ENCODE measurements at regions not wholly inside any gene's neighbourhood (a gene's known extent, or its start where the extent isn't known, plus 50 kb on each side); places are given as distances from the start of the nearest gene placed in this dataset.

GRCh38 chr14:58776516-58776915 is 138.8 kb downstream of the DACT1 start:
- TF ChIP-seq EP300 (IDR thresholded peaks at IDR 0.05; ENCODE audit: borderline replicate concordance in 1 of 2, control insufficient read depth in 1 of 2, low read depth in 2 of 2, low read length in 2 of 2) (no peak), NR2F1 (conservative IDR thresholded peaks at IDR 0.05) (no peak), IKZF1 (conservative IDR thresholded peaks at IDR 0.05) (no peak), RAD21 (IDR thresholded peaks at IDR 0.05; ENCODE audit: insufficient read depth, low read depth, low read length) (no peak), YY1 (IDR thresholded peaks at IDR 0.05; ENCODE audit: low read depth, low read length) (no peak), JUND (IDR thresholded peaks at IDR 0.05; ENCODE audit: low read depth, low read length) (no peak), HCFC1 (IDR thresholded peaks at IDR 0.05; ENCODE audit: low read length) (no peak), MXI1 (IDR thresholded peaks at IDR 0.05; ENCODE audit: low read depth, low read length) (no peak), MYB (IDR thresholded peaks at IDR 0.05; ENCODE audit: borderline replicate concordance, low read depth, low read length) (no peak), RUNX3 (IDR thresholded peaks at IDR 0.05; ENCODE audit: low read length) (no peak), CEBPZ (IDR thresholded peaks at IDR 0.05; ENCODE audit: low read depth, low read length) (no peak), BRCA1 (IDR thresholded peaks at IDR 0.05; ENCODE audit: low read depth, low read length) (no peak), SIX5 (IDR thresholded peaks at IDR 0.05; ENCODE audit: low read depth, low read length, severe bottlenecking) (no peak), SMAD5 (IDR thresholded peaks at IDR 0.05; ENCODE audit: low read depth) (no peak)
- no peak for FAIRE-seq
- ChIA-PET SMC1A (ENCODE audit: uncharacterized antibody, unreplicated experiment) (interaction anchor here (0.9 to 3.5 kb wide), 5 partner anchors 8 to 35 kb away, joined by 3 to 27 read pairs (median 3); no protein-coding TSS in a partner anchor), RAD21 (ENCODE audit: unreplicated experiment) (interaction anchor here (1.0 kb wide), 1 partner anchor 19 kb away, joined by 3 read pairs; no protein-coding TSS in a partner anchor), POLR2A (no interaction called here), CTCF (interaction anchor here (1.2 kb wide), 1 partner anchor 191 kb away, joined by 3 read pairs; no protein-coding TSS in a partner anchor)
- no peaks in the 10 kb centered on the region; the same call in 2 of the 3 replicates for H3K9me3 ChIP-seq (replicated peaks; ENCODE audit: control insufficient read depth, insufficient read depth, low read length)
- H3K4me1 ChIP-seq (ENCODE audit: control insufficient read depth, insufficient read depth, low read length): no peaks in the 10 kb centered on the region
- no peak overlapping the region for H3K4me2 ChIP-seq (ENCODE audit: control insufficient read depth, insufficient read depth)
- no peak overlapping the region for H3K9ac ChIP-seq (ENCODE audit: control insufficient read depth, insufficient read depth, low read length)
- 52% methylated on average over 4 of the region's 4 CpGs for WGBS (ENCODE audit: insufficient coverage, insufficient replicate concordance, low lambda C conversion rate, missing lambda C conversion rate)
- H3K79me2 ChIP-seq (ENCODE audit: control insufficient read depth, insufficient read depth, low read length): no peaks in the 10 kb centered on the region
- H3K4me3 ChIP-seq: no peak overlapping the region
- no peaks in the 10 kb centered on the region for H3K27me3 ChIP-seq (replicated peaks in 1 of 2; ENCODE audit: control insufficient read depth in 2 of 2, insufficient read depth in 2 of 2, low read length in 1 of 2)
- no peak for DNase-seq (ENCODE audit: low read depth, low spot score)
- no peak overlapping the region for H3K27ac ChIP-seq (ENCODE audit: control insufficient read depth, insufficient read depth)
- H2AFZ ChIP-seq (ENCODE audit: control insufficient read depth, low read depth, low read length): no peak overlapping the region
- no TSS peak for BruUV-seq (replicated peaks)
- H4K20me1 ChIP-seq (ENCODE audit: control insufficient read depth, insufficient read depth): no peaks in the 10 kb centered on the region
- intact Hi-C loops (cut with micrococcal nuclease; ENCODE audit: unreplicated experiment) (no loop called here), in situ Hi-C loops (cut with MboI) (no loop called here)
- no peaks in the 10 kb centered on the region for H3K36me3 ChIP-seq (ENCODE audit: control insufficient read depth in 2 of 2, insufficient read depth in 2 of 2, low read length in 1 of 2)
- no peak for ATAC-seq

Measured in GM12878 (cell line).